Upper lobe of left lung (tissue), 6 donors: ENCODE measurements at regions not wholly inside any gene's neighbourhood (a gene's known extent, or its start where the extent isn't known, plus 50 kb on each side); places are given as distances from the start of the nearest gene placed in this dataset.

ENCODE experiments used
- ATAC-seq, 2 donors: fragments of 200-7000 bp; cut with Tn5 transposase; one replicate each; pipeline ENCODE4 v1.9.1; 2022; ENCODE audit warnings: mild to moderate bottlenecking in 2 of 2, moderate library complexity in 2 of 2; ENCODE audit not compliant: low FRiP score in 2 of 2
- DNase-seq, 2 donors: peaks; one replicate each; pipeline ENCODE4 v3.0.0-alpha.2; 2019 to 2020
- H3K27ac ChIP-seq, 4 donors: fragments of 200-600 bp; sonication (generic); one replicate each; pipeline ENCODE4 v1.5.1; 2016 to 2019
- H3K27me3 ChIP-seq, 4 donors: fragments of 200-600 bp; sonication (generic); one replicate each; pipeline ENCODE4 v1.5.1; 2017 to 2019
- H3K36me3 ChIP-seq, 4 donors: fragments of 200-600 bp; sonication (generic); one replicate each; pipeline ENCODE4 v1.5.1; 2016 to 2019
- H3K4me1 ChIP-seq, 4 donors: fragments of 200-600 bp; sonication (generic); one replicate each; pipeline ENCODE4 v1.5.1; 2018 to 2019
- H3K4me3 ChIP-seq, 4 donors: fragments of 200-600 bp; sonication (generic); one replicate each; pipeline ENCODE4 v1.5.1; 2017 to 2019; ENCODE audit warnings: mild to moderate bottlenecking in 2 of 4, moderate library complexity in 1 of 4
- H3K9me3 ChIP-seq, 4 donors: fragments of 200-600 bp; sonication (generic); one replicate each; pipeline ENCODE4 v1.5.1; 2018 to 2019
- EP300 ChIP-seq, 4 donors: sonication (generic); formaldehyde crosslinking; IDR thresholded peaks; one replicate each; pipeline ENCODE4 v1.5.1; 2017; ENCODE audit warnings: antibody characterized with exemption in 4 of 4, control low read depth in 2 of 4
- POLR2A ChIP-seq, 4 donors: fragments of 450-650 bp; IDR thresholded peaks; one replicate each; pipeline ENCODE4 v1.5.1; 2016 to 2017; ENCODE audit warnings: antibody characterized with exemption in 4 of 4, mild to moderate bottlenecking in 2 of 4
- POLR2AphosphoS5 ChIP-seq, 2 donors: sonication (generic); formaldehyde crosslinking; IDR thresholded peaks; one replicate each; pipeline ENCODE4 v1.5.1; 2017; ENCODE audit warnings: antibody characterized with exemption in 2 of 2
- WGBS, 2 donors: methylation state at CpG; one replicate each; pipeline ENCODE4 v1.1.5; 2017 to 2018; 5-methylcytosine and 5-hydroxymethylcytosine counted together
- TF ChIP-seq, protein P1 (sequence below), 6 experiments: fragments of 450-650 bp in 4 of 6; fragments of 200-600 bp in 2 of 6; sonication (generic) in 2 of 6; IDR thresholded peaks; one replicate each; pipeline ENCODE4 v1.5.1; 2016 to 2019; ENCODE audit warnings: antibody characterized with exemption in 6 of 6
- donor health status: DM: no; HTN: no; CAD: no; lungs with moderate emphysema.
- donor health status: DM: no; HTN: yes; CAD: no; lungs with severe emphysema.

DNA sequence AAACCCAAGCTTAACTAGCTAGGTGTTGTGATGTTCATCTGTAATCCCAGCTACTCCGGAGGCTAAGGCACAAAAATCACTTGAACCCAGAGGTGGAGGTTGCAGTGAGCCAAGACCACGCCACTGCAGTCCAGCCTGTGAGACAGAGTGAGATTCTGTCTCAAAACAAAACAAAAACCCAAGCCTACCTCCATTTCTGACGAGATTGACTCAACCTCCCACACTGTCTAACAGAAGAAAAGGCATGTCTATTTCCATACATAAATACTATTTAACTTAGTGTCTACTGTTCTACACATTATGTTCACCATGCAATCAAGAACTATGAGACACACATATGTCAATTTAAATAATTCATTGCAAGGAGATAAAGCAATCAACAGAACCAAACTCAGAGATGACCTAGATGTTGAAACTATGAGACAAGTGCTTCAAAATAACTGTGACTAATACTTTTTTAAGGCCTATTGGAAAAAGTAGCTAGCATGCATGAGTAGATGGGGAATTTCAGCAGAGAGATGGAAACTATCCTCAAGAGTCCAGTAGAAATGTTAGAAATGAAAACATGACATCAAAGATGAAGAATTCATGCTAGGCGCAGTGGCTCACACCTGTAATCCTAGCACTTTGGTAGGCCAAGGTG lies 75.9 kb upstream of the DHRS4 start:
- Histone ChIP-seq H3K4me3 (no peak overlapping the region), H3K27ac (no peak overlapping the region), H3K27me3 (no peaks in the 10 kb centered on the region), H3K36me3 (no peaks in the 10 kb centered on the region), H3K4me1 (no peaks in the 10 kb centered on the region), H3K9me3 (no peaks in the 10 kb centered on the region)
- WGBS, 2 donors, result 83 to 87% methylated on average over 4 of the region's 4 CpGs
- no peak for ATAC-seq
- TF ChIP-seq EP300 (IDR thresholded peaks at IDR 0.05), result no peak
- no peak for TF ChIP-seq POLR2AphosphoS5 (IDR thresholded peaks at IDR 0.05)
- TF ChIP-seq POLR2A (IDR thresholded peaks at IDR 0.05), result no peak
- TF ChIP-seq, protein P1, sequence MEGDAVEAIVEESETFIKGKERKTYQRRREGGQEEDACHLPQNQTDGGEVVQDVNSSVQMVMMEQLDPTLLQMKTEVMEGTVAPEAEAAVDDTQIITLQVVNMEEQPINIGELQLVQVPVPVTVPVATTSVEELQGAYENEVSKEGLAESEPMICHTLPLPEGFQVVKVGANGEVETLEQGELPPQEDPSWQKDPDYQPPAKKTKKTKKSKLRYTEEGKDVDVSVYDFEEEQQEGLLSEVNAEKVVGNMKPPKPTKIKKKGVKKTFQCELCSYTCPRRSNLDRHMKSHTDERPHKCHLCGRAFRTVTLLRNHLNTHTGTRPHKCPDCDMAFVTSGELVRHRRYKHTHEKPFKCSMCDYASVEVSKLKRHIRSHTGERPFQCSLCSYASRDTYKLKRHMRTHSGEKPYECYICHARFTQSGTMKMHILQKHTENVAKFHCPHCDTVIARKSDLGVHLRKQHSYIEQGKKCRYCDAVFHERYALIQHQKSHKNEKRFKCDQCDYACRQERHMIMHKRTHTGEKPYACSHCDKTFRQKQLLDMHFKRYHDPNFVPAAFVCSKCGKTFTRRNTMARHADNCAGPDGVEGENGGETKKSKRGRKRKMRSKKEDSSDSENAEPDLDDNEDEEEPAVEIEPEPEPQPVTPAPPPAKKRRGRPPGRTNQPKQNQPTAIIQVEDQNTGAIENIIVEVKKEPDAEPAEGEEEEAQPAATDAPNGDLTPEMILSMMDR (IDR thresholded peaks at IDR 0.05), result no peak
- no peak for DNase-seq

DNA sequence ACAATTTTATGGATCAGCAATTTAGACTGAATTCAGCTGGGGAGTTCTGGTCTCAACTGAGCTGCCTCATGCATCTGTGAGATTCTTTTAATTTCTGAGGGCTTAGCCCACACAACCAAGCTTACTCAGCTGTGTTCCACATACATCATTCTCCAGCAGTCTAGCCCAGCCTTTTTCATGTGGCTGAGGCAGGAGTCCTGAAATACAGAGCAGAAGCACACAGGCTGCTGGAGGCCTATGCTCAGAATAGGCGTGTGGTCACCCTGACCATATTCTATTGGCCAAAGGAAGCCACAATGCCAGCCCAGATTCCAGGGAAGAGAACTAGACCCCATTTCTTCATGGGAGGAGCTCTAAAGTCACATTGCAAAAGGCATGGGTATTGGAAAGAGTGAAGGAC lies 72.3 kb upstream of the DHRS4 start:
- DNase-seq, result no peak
- H3K4me3 ChIP-seq, result no peak overlapping the region
- 92% methylated on average over 1 of the region's 1 CpG; no CpG with 5 or more reads in 1 of the 2 donors for WGBS, 2 donors
- H3K27ac ChIP-seq, result no peak overlapping the region
- TF ChIP-seq POLR2A (IDR thresholded peaks at IDR 0.05) (no peak), EP300 (IDR thresholded peaks at IDR 0.05) (no peak), POLR2AphosphoS5 (IDR thresholded peaks at IDR 0.05) (no peak)
- TF ChIP-seq, protein P1 (IDR thresholded peaks at IDR 0.05), result no peak
- H3K27me3 ChIP-seq, result no peaks in the 10 kb centered on the region
- no peaks in the 10 kb centered on the region for H3K4me1 ChIP-seq
- ATAC-seq, result no peak
- no peaks in the 10 kb centered on the region for H3K36me3 ChIP-seq
- no peaks in the 10 kb centered on the region for H3K9me3 ChIP-seq

DNA sequence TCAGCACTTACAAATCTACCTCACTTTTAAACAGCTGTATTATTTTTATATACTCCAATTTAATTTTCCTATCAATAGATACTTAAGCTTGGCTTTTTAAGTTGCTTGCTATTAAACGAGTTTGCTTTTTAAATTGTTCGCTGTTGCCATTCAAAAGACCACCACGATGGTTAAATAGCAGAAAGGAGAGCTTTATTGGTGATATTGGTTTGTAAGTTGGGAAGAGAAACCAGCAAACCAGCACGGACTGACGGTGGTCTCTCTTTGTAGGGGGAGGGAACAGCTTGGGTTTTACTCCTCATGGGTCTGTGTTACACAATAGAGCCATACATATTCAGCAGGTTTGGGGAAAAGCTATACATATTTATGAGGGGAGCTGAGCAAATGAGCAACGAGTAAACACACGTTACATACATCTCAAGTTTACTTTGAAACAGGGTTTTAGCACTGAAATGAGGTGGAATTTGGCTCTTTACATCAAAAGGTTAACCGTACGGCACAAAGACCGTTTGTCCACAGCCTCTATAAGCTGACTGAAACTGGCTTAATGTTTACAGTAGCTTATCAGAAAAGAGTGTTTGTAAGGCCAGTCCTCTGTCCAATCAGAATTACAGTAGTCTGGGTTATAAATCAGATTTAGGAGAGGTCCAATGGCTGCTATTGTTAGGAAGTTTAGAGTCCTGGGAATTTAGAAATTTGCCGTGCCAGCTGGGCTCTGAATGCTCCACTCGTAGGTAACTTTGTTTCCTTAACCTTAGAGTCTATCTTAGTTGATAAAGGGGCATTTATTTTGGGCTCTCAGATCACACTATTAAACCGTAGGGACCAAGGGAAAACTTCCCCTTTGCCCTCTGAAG lies 69.7 kb upstream of the DHRS4 start:
- DNase-seq, result no peak
- 41 to 47% methylated on average over 13 of the region's 13 CpGs for WGBS, 2 donors
- H3K4me3 ChIP-seq, result no peak overlapping the region
- H3K27ac ChIP-seq, result no peak overlapping the region
- no peaks in the 10 kb centered on the region for H3K4me1 ChIP-seq
- no peak for TF ChIP-seq POLR2AphosphoS5 (IDR thresholded peaks at IDR 0.05)
- no peak for TF ChIP-seq POLR2A (IDR thresholded peaks at IDR 0.05)
- no peak for TF ChIP-seq EP300 (IDR thresholded peaks at IDR 0.05)
- TF ChIP-seq, protein P1 (IDR thresholded peaks at IDR 0.05), result no peak
- no peak for ATAC-seq
- H3K9me3 ChIP-seq, result peaks cover 6 to 11% (median 7%) of the 10 kb centered on the region in 4 donors
- H3K27me3 ChIP-seq, result no peaks in the 10 kb centered on the region
- H3K36me3 ChIP-seq, result no peaks in the 10 kb centered on the region

DNA sequence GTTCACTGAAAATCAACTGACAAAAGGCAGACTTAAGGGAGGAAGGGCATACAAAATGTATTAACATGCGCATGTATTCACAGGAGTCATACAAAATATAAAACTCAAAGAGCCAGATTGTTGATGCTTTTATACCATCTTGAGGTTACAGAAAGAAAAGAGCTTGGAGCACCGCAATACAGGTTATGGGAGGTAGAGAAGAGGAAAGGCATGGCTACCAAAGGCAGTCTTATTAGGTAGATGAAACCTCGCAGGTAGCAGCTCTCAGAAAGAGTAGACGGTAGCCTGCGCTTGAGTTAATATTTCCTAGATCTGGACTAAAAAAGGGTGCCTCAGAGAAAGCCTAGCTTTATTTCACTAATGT lies 69.0 kb upstream of the DHRS4 start:
- peaks cover 6 to 11% (median 7%) of the 10 kb centered on the region in 4 donors for H3K9me3 ChIP-seq
- H3K27me3 ChIP-seq, result no peaks in the 10 kb centered on the region
- ATAC-seq (no peak), DNase-seq (no peak)
- no peak overlapping the region for H3K4me3 ChIP-seq
- no peaks in the 10 kb centered on the region for H3K4me1 ChIP-seq
- no peaks in the 10 kb centered on the region for H3K36me3 ChIP-seq
- H3K27ac ChIP-seq, result no peak overlapping the region
- TF ChIP-seq POLR2AphosphoS5 (IDR thresholded peaks at IDR 0.05), result no peak
- no peak for TF ChIP-seq POLR2A (IDR thresholded peaks at IDR 0.05)
- TF ChIP-seq, protein P1 (IDR thresholded peaks at IDR 0.05), result no peak
- no peak for TF ChIP-seq EP300 (IDR thresholded peaks at IDR 0.05)
- 85 to 91% methylated on average over 5 of the region's 5 CpGs for WGBS, 2 donors
